Esophagus squamous epithelium (tissue), 4 donors: ENCODE measurements at regions not wholly inside any gene's neighbourhood (a gene's known extent, or its start where the extent isn't known, plus 50 kb on each side); places are given as distances from the start of the nearest gene placed in this dataset.

ENCODE experiments used
- POLR2A ChIP-seq, 4 donors: fragments of 450-650 bp; IDR thresholded peaks; one replicate each; pipeline ENCODE4 v1.6.1; 2017; ENCODE audit warnings: antibody characterized with exemption in 4 of 4, mild to moderate bottlenecking in 4 of 4, moderate library complexity in 3 of 4
- TF ChIP-seq, protein P1 (sequence below), 6 experiments: fragments of 450-650 bp in 4 of 6; fragments of 200-600 bp in 2 of 6; sonication (generic) in 2 of 6; IDR thresholded peaks; one replicate each; pipeline ENCODE4 v1.5.1; 2016 to 2019; ENCODE audit warnings: antibody characterized with exemption in 6 of 6, mild to moderate bottlenecking in 4 of 6, moderate library complexity in 4 of 6

DNA sequence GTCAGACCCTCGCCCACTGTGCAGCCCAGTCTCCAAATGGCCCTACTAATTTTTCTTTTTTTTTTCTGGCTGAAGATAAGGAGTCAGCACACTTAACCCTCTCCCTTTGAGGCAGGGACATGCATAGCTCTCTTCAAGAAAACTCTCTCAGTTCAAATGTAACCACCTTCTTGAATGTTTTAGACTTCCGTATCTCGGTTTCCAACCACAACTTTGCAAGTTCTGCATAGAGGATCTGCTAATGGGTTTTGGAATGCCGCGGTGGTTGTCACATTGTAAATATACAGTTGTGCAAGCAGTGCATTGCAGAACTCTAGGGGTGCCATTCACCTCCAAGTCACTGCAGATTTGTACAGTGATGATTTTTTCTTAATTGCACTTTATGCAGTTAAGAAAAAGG, 59.4 kb upstream of the SLC35B3 start:
- TF ChIP-seq, protein P1, sequence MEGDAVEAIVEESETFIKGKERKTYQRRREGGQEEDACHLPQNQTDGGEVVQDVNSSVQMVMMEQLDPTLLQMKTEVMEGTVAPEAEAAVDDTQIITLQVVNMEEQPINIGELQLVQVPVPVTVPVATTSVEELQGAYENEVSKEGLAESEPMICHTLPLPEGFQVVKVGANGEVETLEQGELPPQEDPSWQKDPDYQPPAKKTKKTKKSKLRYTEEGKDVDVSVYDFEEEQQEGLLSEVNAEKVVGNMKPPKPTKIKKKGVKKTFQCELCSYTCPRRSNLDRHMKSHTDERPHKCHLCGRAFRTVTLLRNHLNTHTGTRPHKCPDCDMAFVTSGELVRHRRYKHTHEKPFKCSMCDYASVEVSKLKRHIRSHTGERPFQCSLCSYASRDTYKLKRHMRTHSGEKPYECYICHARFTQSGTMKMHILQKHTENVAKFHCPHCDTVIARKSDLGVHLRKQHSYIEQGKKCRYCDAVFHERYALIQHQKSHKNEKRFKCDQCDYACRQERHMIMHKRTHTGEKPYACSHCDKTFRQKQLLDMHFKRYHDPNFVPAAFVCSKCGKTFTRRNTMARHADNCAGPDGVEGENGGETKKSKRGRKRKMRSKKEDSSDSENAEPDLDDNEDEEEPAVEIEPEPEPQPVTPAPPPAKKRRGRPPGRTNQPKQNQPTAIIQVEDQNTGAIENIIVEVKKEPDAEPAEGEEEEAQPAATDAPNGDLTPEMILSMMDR (IDR thresholded peaks at IDR 0.05), result no peak
- TF ChIP-seq POLR2A (IDR thresholded peaks at IDR 0.05), result no peak
